GM10266 (cell line): ENCODE measurements at regions not wholly inside any gene's neighbourhood (a gene's known extent, or its start where the extent isn't known, plus 50 kb on each side); places are given as distances from the start of the nearest gene placed in this dataset.

Source experiments
- DNase-seq: peaks from one replicate; pipeline ENCODE4 v3.0.0; 2012; ENCODE audit errors: extremely low spot score
- CTCF ChIP-seq: IDR thresholded peaks from 2 replicates; pipeline ENCODE4 v1.5.1; 2012; ENCODE audit warnings: mild to moderate bottlenecking, low read depth; ENCODE audit not compliant: control insufficient read depth, insufficient read depth; ENCODE audit errors: missing control alignments

DNA sequence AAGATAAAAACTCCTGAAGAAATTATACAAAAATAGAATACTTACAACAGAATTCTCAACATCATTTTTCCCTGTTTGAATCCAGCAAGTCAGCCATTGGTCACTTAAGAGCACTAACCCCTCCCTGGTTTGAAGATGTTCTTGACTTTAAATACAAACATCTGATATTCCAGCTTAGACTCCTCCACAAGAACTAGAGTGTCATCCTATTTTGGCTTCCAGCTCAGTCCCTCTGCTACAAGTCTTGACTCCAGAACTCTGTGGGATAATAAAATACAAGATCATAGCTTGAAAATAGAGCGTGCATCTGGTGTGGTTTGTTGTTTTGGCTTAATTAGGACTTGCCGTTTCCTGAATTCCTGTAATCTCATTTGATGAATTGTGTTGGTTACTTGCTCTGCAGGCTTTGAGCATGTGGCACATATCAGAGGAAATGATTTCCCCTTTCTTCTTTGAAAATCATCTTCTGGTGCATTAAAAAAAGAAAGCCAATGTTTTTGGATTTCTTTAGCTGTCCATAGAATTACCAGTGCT, 63.7 kb upstream of the DPT start:
- TF ChIP-seq CTCF, result no peak

DNA sequence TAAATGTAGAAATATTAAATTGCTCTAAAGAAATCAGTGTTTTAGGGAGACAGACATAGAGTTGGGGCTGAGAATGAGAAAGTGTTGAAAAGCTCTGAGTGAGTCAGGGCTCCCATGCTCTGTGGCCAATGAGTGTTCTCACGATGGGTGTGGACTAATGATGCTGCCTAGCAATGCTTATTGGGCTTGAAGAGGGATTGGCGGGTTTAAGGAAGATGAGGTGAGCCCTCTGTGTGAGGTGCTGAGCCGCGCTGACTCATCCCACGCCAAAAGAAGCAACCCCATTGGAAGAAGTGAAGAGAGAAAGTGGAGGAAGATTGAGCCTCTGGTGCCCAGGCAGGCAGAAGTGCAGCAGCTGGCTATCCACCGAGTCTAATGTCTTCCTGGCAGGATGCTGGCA, 65.1 kb upstream of the DPT start:
- TF ChIP-seq CTCF, result no peak
- no peak for DNase-seq

More for the DNA sequence above, 63.7 kb upstream of the DPT start:
- no peak for DNase-seq

- DNase-seq, result no peak
- no peak for TF ChIP-seq CTCF
These were observed 66.7 kb upstream of the DPT start for GRCh38 chr1:168795681-168796080.

GRCh38 chr1:168799927-168800605, 71.1 kb upstream of the DPT start:
- DNase-seq, result no peak
- no peak for TF ChIP-seq CTCF

- DNase-seq, result no peak
- TF ChIP-seq CTCF, result no peak
These were observed 72.2 kb upstream of the DPT start for GRCh38 chr1:168801032-168801745.

DNA sequence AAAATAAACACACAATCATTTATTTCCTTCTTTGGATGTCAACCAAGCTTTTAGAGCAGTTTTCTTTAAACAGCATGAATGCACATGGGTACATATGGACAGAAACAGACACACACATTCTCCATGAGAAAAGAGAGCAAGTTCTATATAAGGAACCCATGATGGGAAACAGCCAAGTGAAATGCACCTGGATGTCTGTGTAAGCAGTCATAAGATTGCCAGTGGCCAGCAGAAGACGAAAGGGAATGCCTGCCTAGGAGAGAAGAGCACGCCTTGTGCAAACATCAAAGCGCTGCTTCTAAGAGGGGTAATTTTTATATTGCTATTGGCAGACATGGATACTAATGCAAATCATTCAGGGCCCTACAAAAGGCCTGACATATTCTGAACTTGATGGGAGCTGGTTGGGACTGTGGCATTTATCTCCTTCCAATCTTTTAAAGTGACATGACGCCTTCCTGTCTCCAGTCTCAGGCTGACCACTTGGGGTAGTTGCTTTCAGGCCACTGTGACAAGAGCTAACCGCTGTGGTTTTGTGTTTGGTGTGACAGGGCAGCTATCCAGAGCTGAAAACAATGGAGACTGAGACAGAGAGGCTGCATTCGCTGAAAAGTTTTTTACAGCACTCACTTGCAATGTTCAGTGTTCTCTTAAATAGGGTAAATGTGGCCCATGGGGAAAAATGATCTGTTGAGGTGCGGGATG, 75.0 kb upstream of the DPT start:
- no peak for DNase-seq

More for the DNA sequence above, 75.0 kb upstream of the DPT start:
- no peak for TF ChIP-seq CTCF
